ENCODE measurements at regions not wholly inside any gene's neighbourhood (a gene's known extent, or its start where the extent isn't known, plus 50 kb on each side); places are given as distances from the start of the nearest gene placed in this dataset.

- no peak for TF ChIP-seq CTCF (conservative IDR thresholded peaks at IDR 0.05; ENCODE audit: low read depth in 2 of 2)
- no peak for TF ChIP-seq REST (IDR thresholded peaks at IDR 0.05; ENCODE audit: unreplicated experiment)
- TF ChIP-seq EZH2 (IDR thresholded peaks at IDR 0.05; ENCODE audit: low read depth, unreplicated experiment) = no peak
- TF ChIP-seq POLR2AphosphoS5 (IDR thresholded peaks at IDR 0.05; ENCODE audit: low read depth) = no peak
- TF ChIP-seq CREB1 (CRISPR knock-in tag; IDR thresholded peaks at IDR 0.05; ENCODE audit: low read depth) = no peak
- no peak for TF ChIP-seq EZH2phosphoT487 (IDR thresholded peaks at IDR 0.05; ENCODE audit: unreplicated experiment)
- no peak for TF ChIP-seq ZNF462 (CRISPR knock-in tag; IDR thresholded peaks at IDR 0.05)
- no peak for TF ChIP-seq ETS1 (IDR thresholded peaks at IDR 0.05)
- TF ChIP-seq STAT1 (IDR thresholded peaks at IDR 0.05; ENCODE audit: unreplicated experiment) = no peak
- no peak for TF ChIP-seq ZNF331 (CRISPR knock-in tag; IDR thresholded peaks at IDR 0.05; ENCODE audit: low read depth)
- no peak for TF ChIP-seq JUNB (IDR thresholded peaks at IDR 0.05; ENCODE audit: unreplicated experiment)
These were observed 92.7 kb downstream of the FAM124B start for GRCh38 chr2:224309176-224309575.
